TTC549 (cell line): ENCODE measurements at regions not wholly inside any gene's neighbourhood (a gene's known extent, or its start where the extent isn't known, plus 50 kb on each side); places are given as distances from the start of the nearest gene placed in this dataset.
"Not testable (repeated sequence)": the region's sequence is repeated elsewhere in the genome, so short reads cannot be mapped to it uniquely, and the experiment has no call there.

ENCODE experiments used
- FAIRE-seq: peaks from 2 replicates; lab custom pipeline; 2012; peaks lifted over from hg19 to GRCh38; lab: Jason Lieb, UNC

GRCh38 chr10:60615541-60615940 lies 162.7 kb upstream of the CDK1 start:
- FAIRE-seq, result no peak

DNA sequence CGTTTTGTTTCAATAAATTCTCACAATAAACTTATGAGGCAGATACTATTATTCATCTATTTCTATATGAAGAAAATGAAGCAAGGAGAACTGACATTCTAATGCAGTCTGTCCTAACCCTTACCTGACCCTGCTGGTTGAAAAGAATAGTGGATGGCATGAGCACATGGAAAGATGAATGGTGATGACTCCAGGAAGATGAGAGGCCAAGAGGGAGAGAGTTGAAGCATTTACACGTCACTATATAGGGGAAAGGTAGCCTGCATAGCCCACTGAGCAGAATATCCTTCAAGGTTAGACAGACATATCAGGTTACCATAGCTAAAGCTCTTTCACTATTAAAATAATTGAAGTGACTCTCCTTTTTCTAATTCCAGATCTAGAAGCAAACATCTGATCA lies 163.9 kb upstream of the CDK1 start:
- no peak for FAIRE-seq

DNA sequence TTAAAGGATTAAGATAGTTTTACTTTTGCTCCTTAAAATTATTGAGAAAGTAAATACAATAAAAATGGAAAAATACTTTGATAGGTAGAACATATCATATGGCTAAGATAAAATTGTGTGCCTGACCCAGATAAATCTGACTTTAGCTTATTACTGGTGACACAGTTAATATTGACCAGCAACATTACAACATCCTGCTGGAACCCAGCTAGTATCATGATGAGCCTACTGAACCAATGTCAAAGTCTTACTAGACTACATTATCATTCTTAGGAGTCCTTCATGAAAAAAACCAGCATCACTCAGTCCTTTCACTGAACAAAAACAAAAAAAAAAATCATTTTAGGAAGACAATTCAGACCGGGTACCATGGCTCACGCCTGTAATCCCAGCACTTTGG lies 164.8 kb upstream of the CDK1 start:
- no peak for FAIRE-seq

- FAIRE-seq, result no peak
Observed at GRCh38 chr10:60611291-60611747, 167.0 kb upstream of the CDK1 start.

- no peak for FAIRE-seq
Observed at GRCh38 chr10:60607372-60607771, 170.9 kb upstream of the CDK1 start.

DNA sequence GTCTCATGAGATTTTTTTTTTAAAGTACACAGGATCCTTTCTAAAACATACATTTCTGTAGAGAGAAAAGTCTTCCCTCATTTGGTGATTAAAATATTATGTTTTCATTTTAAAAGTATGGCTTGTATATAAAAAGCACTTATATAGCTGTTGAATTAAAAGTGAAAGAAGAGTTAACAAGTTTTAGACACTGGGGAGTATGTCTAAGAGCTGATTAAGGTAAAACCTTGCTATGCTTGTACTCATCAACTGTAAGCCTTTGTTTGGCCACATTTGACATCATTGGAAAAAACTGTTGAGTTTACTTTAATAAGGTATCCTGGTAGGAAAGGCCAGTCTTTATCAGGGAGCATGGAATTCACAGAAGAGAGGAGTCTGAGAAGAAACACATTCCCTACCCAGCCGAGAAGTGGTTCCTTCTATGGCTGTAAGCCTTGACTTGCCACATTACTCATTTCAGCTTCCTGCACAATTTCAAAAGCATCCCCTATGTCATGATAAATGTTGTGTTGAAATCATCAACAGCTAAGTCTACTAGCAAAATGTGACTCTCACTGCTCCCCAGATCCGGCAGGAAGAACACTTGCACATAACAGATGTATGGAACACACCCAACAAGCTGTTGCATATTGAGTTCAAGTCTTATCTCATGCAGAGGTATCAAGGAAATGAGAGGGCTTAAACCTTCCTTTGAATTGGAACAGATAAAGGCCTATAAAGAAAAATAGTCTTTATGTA lies 171.8 kb upstream of the CDK1 start:
- FAIRE-seq, result no peak

DNA sequence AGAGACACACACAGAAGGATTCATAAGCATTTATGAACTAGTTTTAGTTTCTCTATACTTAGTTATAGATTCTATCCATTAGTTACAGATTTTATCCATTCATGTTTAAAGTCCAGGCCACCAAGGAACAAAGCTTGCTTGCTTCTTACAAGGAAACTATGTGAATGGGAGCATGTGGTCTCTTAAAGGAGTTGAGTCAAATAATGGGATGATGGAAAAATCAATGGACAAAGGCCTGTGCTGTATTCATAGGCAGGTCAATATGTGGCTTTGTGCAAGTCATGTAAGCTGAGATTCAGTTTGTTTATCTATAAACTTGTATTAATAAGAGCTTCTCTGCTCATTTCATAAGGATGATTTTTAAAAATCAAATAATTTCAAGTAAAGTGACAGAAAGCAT lies 172.8 kb upstream of the CDK1 start:
- no peak for FAIRE-seq

- no peak for FAIRE-seq
Observed at GRCh38 chr10:60604342-60604741, 173.9 kb upstream of the CDK1 start.

DNA sequence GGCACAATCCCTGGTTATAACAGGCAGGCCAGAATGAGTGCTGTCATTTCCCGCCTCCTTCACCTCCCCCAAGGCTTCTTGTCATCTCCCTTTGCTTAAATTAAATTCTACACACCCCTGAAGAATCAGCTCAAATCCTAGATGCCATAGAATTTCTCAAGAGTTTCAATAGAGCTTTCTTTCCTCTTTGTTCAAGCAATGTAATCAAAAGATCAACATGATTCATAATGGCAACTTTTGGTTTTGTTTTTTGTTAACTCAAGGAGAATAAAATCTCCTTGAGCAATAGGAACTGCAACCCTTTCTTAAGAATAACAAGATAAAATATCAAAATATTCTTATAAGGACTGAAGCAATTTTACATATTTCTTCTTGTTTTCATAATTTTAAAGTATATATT lies 180.8 kb upstream of the CDK1 start:
- FAIRE-seq, result no peak

DNA sequence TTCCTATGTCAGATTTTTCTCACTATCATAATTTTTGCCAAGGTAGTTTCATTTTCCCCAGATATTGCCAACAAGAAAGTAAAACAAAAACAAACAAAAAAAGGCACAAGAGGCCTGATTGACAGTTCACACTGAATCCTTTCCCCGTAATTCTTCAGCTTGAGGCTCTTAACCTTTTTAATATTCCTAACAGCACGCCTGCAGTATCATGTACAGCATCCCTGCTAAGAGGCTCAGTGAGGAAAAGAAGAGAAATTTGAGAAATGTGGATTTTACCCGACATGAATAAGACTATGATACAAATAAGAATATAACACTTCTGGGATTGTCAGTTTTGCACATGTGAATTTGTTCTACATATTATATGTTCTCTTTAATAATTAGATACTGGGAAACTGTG lies 182.4 kb upstream of the CDK1 start:
- FAIRE-seq, result no peak

- FAIRE-seq, result no peak
Observed at GRCh38 chr10:60594476-60595051, 183.7 kb upstream of the CDK1 start.

DNA sequence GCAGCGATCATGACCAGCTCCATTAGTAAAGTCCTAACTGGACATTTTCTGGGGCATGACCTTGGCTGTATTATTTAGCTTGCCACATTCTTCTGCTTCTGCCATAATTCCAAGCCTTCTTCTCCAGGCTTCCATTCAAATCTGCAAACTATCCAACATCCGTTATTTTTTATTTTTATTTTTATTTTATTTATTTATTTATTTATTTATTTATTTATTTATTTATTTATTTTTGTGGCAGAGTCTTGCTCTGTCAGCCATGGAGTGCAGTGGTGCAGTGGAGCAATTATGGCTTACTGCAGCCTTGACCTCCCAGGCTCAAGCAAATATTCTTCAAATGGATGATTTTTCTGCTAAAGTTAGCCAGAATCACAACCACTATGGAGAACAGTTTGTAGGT lies 187.2 kb upstream of the CDK1 start:
- FAIRE-seq, result no peak

- FAIRE-seq, result no peak
Observed at GRCh38 chr10:60589376-60589775, 188.9 kb upstream of the CDK1 start.

- FAIRE-seq, result not testable (repeated sequence)
Observed at GRCh38 chr10:60581782-60582181, 192.1 kb upstream of the ANK3 start.

DNA sequence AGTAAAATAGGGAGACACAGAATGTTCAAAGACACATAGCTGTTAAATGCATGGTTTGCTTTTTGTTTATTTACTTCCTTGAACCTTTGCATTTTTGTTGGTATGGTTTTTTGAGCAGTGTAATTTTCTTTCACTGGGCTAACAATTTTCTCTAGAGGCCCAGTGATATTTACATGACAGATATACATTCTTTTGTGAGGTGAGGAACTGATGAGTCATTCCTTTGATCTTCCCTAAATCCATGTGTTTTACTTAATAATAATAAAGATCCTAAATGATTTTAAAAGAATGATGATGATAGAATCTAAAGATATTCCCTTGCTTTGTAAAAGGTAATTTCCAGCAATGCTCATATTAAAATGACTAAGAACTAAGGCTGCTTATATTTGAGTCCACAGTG lies 188.5 kb upstream of the ANK3 start:
- no peak for FAIRE-seq

DNA sequence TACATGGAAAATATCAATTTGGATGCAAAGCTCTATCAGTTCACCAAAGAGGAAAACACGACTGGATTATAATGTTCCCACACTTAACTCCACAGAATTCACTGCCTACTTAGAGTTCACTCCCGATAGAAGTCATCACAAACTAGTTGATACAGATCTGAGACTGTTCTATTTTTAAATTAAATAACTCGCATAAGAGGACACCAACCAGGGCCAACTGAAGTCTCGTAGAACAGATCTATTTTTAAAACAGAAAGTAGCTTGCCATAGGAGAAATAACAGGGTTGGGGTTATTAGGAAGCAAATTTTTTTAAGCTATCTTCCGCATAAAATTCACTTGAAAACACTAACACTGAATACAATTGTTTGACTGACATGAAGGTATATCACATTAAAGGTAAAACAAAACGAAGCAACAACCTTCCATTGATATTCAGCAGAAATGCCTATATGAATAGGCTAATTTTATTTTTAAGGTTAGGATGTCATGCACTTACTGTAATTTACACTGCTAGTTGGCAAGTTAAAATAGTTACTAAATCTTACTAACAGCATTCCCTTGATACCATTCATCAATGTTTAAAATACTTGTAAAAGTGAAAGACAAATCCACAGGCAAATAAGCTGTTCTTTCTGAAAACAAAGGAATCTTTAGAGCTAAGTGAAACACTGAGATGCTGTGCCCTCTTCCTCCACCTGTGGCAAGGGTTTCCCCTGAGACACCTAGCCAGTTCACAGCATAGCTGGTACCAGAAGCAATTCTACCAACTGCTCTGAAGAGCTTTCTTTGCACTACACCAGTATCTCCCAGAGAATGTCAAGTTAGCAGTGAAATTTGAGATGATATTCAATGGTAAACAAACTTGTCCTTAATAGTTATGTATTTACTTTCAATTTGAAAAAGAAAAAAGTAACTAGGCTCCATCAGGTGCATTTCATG lies 186.7 kb upstream of the ANK3 start:
- FAIRE-seq, result no peak

DNA sequence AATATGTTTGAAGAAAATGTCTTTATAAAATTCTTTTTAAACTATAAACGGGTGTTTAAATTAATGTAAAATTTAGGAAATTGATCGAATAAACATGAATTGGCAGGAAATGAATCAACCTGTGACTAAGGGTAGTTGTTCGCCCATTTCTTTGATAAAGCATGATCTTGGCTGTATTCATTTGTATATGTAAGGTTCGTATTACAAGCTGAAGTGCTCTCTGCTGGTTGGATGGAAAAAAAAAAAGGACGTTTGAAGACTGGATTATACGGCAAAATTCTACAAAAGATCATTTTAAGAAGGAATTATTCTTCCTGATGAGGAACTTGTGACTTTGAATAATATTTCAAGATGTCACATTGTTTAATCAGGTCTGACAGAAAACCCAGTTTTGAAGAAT lies 185.4 kb upstream of the ANK3 start:
- no peak for FAIRE-seq

GRCh38 chr10:60574388-60574787 lies 184.7 kb upstream of the ANK3 start:
- FAIRE-seq, result no peak

DNA sequence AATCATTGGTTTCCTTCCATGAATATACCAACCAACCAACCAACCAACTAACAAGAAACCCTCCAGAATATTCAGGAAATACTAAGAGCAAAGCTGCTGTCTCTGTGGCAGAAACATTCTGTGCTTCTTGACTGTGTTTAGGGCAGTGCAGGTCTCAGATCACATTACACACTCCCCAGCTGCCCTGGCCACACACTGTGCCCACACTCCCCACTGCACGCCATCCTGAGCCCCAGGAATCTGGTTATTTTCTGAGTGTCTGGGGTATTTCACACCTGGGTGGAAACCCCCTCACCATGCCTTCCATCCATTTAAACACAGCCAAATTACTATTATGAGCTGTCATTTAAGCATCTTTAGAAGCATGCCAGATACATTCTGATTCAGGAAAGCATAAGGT lies 183.7 kb upstream of the ANK3 start:
- no peak for FAIRE-seq

- no peak for FAIRE-seq
Observed at GRCh38 chr10:60572511-60573194, 183.0 kb upstream of the ANK3 start.

DNA sequence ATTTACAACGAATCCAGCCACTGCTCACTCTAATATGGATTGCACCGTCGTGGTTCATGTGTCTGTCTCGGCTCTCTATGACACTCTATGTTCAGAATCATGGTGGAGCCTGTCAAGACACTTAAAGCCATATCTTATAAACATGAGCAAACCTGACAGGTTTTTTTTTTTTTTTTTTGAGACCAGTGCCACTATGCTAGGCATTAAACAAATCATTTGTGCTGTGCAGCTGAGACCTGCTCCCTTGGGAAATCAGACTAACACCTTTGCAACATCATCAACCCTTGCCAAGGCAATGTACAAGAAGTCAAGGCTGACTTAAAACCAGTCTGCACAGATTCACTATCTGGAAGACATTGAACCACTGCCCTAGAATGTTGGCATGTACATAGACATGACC lies 181.2 kb upstream of the ANK3 start:
- no peak for FAIRE-seq

- no peak for FAIRE-seq
Observed at GRCh38 chr10:60570272-60570865, 180.7 kb upstream of the ANK3 start.
